Stimulated activated CD4-positive, alpha-beta T cell treated with anti-CD3 and anti-CD28 coated beads, TNF-alpha, amount 100 ng/mL, for 48 hours (primary cell): ENCODE measurements at regions not wholly inside any gene's neighbourhood (a gene's known extent, or its start where the extent isn't known, plus 50 kb on each side); places are given as distances from the start of the nearest gene placed in this dataset.

ENCODE experiments used
- DNase-seq, 3 donors: peaks; one replicate each; pipeline ENCODE4 v3.0.0-alpha.2; 2020; ENCODE audit warnings: low read depth in 3 of 3

- no peak for DNase-seq
Measured at GRCh38 chr11:70872955-70873735, 379.2 kb downstream of the SHANK2 start.

GRCh38 chr11:70873736-70874412 lies 378.5 kb downstream of the SHANK2 start:
- no peak for DNase-seq

DNA sequence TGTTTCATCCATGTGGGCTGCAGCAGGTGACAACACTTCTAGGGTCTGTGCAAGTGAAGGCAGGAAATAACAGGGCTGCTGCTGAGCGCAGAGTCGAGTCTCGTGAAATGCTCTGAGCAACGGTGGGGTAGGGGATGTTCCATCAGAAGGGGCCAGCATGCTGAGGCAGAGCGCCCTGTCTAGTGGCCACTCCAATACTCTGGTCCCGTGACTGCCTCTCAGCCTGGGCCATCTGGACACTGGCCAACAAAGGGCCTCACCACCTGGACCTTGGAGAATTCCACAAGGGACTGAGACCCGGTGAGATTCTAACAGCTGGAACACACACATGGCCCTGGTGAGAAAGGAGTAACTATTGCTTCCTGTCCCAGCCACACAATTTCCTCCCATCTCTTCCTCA lies 375.7 kb downstream of the SHANK2 start:
- DNase-seq: no peak

DNA sequence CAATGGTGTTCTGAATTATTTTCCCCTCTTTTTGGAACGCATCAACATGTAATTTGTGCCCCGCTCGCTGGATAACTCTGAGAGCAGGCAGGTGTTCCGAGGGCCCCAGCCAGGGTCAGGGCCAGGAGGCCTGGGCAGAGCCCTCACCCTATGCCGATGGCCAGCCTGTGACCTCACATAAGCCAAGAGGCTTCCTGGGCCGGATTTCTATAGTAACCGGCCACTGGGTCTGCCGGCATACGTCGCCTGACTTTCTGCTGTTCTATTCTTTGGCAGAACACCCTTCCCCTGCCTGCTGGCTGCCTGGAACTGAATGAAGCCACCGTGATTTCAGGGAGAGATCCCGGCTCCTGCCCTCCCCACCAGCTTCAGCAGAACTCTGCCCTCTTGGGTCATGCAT lies 375.2 kb downstream of the SHANK2 start:
- no peak for DNase-seq

GRCh38 chr11:70878366-70878765 lies 374.0 kb downstream of the SHANK2 start:
- no peak for DNase-seq

DNA sequence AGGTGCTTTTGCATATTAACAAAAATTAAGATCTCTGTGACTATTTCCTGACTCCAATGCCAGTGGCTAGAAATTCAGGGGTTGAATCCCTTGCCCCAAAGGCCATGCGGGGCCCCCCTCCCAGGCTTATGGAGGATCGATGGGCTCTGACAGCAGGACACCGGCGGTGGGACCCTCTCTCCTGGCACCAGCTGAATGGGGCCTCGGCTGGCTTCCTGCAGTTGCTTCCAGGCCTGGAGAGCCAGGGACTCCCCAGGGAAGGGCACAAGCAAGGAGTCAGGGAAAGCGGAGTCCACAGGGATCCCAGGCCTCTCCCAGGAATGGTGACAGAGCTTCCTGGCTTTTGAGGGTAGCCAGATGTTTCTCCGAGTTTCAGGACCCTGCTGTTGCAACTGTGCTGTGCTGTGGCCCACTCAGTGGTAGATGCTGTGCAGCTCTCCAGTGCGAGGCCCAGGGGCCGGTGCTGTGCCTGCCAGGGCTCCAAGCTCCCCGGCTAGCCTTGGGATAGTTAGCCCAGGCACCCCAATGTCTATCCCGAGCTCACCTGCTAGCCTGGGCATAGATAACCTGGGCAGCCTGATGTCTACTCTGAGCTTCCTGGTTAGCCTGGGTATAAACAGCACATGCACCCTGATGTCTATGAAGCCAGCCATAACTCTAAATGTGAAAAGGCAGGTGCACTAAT lies 372.6 kb downstream of the SHANK2 start:
- DNase-seq: no peak

DNA sequence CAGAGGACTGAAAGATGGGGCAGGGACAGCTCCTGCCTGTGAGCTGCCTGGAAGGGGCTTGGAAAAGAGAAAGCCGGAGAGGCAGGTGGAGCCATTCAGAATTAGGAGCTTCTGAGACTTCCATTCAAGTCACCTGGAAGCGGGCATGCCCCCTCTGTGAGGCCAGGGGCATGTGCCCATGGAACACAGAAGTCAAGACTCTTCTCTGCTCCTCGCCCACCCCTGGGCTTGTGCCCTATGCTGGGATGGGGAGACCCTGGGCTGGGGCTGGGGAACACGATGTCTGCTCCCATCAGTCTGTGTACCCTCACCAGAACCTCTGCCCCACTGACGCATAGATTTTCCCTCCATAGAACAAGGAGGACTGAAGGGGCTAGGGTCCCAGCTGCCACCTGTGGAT lies 372.0 kb downstream of the SHANK2 start:
- no peak for DNase-seq

DNA sequence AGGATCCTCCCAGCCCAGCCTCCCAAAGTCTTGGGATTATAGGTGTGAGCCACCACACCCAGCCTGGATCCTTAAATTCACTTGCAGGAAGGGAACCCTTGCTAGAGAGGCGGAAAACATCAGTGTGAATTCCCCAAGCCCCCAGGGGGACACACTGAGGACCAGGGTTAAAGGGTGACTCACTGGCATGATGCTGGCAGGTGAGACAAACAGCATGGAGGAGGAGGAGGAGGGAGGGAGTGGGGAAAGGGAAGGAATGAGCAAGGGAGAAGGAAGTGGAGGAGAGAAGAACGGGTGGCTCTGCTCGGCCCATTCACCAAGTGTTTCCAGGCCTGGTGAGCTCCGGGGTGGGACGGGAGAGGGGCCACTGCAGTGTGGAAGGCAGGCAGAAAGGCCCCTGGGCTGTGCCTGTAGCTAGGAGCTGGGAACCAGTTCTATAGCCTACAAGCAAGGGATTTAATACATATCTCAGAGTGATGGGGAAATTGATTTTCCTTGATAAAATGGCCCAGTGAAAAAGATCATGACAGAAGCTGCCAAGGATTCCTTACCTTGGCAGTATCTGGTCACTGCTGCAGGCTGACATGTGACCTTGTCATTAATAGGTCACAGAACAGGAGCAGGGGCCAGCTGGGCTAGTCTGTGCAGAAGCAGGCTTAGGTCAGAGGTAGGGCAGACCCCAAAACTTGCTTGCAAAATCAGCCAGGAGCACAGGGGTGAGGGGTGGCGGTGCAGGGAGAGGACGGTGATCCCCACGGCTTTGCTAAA lies 370.2 kb downstream of the SHANK2 start:
- DNase-seq: no peak

DNA sequence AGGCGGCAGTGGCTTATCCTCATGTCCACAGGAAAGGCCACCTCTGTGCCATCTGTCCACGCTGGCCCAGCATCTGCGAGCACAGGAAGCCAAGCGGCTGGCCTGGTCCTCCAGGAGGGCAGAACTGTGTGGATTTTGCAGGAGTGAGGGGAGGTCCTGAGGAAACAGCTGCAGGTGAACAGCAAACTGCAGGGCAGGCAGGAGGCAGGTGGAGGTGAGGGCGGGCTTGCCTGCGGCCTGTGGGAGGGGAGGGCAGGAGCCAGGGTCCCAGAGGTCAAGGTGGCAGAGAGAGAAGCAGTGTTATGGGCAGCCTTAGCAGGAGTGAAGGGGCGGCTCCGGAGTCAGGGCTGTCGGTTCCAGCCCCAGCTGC lies 369.7 kb downstream of the SHANK2 start:
- DNase-seq: no peak

DNA sequence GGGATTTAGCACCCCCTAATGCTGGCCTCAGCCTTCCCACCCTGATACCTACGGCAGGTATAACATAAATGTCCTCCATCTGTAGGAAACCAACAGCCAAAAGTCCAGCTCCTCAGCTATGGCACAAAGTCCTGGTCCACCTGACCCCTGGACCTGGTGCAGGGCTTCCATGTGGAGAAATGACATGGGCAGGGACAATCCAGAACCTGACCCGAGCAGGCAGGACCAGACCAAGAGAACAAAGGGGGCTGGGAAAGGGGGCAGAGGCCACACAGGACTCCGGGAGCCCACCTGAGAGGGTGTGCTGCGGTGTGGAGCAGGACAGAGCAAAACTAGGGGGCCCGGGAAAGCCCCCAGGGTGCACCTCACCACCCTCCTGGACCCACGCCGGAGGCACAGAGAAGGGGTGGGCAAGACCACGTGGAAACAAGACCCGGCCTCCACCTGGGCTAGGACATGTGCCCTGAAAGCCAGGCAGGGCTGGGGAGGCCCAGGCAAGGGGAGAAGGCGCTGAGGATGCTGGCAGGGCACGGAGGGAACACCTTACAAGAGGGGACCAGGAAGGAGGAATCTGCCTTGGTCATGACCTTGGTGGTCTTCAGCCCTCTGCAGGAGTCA lies 368.9 kb downstream of the SHANK2 start:
- no peak for DNase-seq

DNA sequence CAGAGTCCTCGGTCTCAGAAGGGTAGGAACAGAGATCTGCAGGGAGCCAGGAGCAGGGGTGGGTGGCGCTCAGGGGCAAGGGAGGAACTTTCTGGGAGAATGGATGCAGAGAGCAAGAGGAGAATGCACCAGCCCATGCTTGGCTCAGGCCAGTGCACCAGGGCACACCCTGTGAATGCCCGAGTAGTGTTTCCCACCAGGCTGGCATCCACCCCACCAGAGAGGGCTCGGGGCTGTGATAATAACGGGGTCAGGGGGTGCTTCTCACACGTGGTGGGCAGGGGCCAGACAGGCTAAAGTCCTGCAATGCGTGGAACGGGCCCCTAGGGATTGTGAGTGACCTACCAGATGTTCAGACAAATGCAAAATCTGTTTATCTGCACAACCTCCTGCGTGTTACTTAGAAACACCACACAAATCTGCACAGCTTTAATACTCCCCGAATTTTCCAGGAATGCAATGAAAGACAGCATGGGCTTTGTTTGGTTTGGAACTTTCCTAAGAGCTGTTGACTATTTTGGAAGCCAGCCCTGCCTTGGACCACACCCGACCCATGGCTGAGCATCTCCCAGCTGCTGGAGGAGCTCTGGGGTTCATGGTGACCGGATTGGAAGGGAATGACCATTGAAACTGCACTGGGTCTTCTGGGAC lies 368.3 kb downstream of the SHANK2 start:
- no peak for DNase-seq

GRCh38 chr11:70885281-70886231 lies 366.8 kb downstream of the SHANK2 start:
- no peak for DNase-seq

DNA sequence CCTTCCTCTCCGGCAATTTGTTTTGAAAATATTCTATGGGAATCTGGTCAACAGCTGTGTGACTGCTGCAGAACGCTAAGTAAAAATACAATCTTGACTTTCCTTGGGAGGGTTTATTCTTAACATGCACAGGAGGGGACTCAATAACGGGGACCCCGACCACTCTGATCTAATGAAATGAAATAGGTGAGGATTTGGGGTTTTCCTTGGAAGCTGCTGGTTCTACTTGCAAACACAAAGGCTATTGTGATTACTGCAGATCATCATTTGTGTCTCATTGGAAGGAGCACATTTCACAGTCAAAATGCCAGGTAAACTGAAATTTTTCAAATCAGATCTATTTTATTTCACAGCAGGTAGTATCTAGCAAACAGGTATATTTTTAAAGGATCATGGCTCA lies 366.1 kb downstream of the SHANK2 start:
- no peak for DNase-seq

DNA sequence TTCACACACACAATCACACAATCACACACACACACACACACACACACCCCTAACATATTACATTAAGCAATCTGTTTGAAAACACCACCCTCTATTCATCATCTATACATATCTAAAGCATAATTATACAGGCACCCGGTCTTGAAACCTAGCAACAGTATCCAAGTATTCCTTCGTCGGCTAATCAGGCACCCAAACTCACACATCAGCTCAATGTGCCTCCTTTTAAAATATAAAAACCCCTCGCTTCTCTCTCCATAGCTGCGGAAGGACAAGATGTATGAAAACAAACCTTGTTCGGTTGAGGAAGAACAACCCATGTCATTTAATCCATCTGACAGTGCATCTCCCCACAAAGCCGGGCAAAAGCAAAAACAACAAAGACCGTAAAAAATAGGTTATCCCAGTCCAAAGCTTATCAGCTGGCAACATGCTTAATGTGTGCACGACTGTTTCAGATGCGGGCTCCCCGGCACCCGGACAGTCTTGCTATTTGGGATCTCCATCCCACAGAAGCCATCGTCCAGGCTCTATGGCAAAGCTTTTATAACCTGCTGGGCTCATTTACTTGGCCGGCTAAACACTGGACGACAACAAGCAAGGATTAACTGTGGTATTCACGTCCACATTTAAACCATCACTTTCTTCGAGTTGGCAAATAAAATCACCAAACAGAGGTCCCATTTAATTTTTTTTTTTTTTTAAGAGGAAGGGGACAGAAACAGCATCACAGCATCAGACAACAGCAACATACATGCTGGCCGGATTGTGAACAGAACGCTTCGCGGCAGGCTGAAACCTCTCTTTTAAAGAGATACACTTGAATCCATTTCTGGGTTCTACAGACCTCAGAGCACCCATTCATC lies 365.5 kb downstream of the SHANK2 start:
- no peak for DNase-seq

DNA sequence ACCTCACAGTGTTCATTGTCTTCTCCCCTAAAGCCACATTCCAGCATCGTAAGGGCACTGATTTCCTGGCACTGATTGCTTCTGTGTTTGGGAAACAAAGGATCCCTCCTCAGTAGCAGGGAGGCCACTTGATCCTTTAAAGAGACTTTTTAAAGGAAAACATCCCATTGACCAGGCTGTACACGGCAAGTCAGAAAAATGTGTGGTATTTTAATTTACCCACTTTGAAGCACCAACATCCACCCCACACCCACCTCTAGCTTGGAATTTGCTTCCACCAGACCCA lies 364.9 kb downstream of the SHANK2 start:
- no peak for DNase-seq

DNA sequence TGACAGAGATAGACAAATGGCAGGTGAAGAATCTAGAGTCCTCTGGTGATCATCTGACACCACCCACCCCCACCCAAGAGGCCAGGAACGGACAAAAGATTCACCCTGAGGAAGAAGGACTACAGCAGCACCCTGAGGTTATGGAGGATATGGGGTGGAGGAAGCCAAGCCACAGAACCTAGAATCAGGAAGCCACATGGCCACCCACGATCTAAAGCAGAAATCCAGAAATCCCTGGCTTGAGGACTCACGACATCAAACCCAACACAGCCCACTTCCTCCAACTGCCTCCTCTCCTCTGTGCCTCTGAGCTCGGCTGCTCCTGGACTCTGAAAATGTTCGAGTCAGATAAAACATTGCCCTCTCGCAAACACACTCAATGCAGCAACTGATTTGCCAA lies 364.3 kb downstream of the SHANK2 start:
- DNase-seq: no peak

GRCh38 chr11:70889411-70889810 lies 363.0 kb downstream of the SHANK2 start:
- DNase-seq: no peak

DNA sequence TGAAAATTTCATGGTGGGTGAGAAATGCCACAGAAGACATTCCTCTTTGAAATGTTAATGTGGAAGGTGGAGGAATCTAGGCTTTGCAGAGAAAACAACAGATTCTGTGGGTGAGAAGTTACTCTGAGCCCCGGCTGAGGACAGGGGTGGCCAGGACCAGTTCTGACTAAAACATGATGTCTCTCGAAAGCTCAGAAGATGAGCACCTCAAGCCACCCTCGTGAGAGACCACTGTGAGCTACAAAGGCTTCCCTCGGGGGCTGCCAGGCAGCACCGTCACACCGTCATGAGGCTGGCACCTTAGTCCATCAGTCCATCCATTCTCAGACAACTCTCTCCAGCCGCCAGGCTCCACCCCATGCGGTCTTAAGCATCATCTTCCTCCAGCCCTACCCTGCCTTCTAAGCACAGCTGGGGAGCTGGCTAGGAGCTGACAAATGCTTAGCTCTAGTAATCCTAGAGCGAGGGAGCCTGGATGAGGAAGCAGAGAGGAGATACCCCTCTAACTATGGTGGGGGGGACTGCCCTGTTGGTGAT lies 360.5 kb downstream of the SHANK2 start:
- DNase-seq: no peak

DNA sequence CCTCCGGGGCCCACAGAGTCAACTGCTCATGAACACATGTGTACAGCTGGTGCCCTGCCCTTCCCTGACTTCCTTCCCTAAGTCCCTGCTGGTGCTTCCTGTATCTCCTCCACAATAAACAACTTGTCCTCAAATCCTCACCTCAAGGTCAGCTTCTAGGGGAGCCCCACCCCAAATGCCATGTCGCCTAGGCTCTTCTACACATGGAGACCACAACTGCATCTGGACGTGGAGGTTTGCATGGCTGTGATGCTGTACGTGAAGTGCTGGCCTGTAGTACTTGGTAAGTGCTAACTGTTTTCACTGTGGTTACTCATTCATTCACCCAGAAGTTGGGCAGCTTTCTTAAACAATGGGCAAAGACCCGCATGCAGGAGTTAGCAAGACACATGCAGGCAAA lies 359.5 kb downstream of the SHANK2 start:
- DNase-seq: no peak
